Heart left ventricle (tissue), 13 donors: ENCODE measurements at regions not wholly inside any gene's neighbourhood (a gene's known extent, or its start where the extent isn't known, plus 50 kb on each side); places are given as distances from the start of the nearest gene placed in this dataset.

Experiments used
- POLR2A ChIP-seq, 2 donors: fragments of 450-650 bp; IDR thresholded peaks; one replicate each; pipeline ENCODE4 v1.6.1; 2017; ENCODE audit warnings: antibody characterized with exemption in 2 of 2, mild to moderate bottlenecking in 2 of 2, moderate library complexity in 2 of 2
- TF ChIP-seq, protein P1 (sequence below), 12 donors: fragments of 200-600 bp; sonication (generic) in 4 of 12; IDR thresholded peaks; one replicate each; pipeline versions ENCODE4 v1.5.0 to v1.8.0; 2018 to 2022; ENCODE audit warnings: antibody characterized with exemption in 12 of 12, mild to moderate bottlenecking in 5 of 12
- donor health status: ischemic (EF 13 %, LVEDD 7.1; RV severe dilation, severe dysfunction).
- donor health status: DM: no; HTN: yes; CAD: no.
- donor health status: DM: no; HTN: no; CAD: no.
- donor health status: ischemic (EF 25% LVEDD 6.9; RV normal size, moderate dysfunction).
- donor health status: ischemic (EF 25% LVEDD 5.7; RV mildly dilated, moderate dysfunction).
- donor health status: ischemic (EF 35%, LVEDD 5.7; RV mildly dilated, moderate dysfunction).
- donor health status: nonischemic (EF 11% LVEDD 7.7; RV severe dilation, severe dysfunction).
- donor health status: DM: yes; HTN: yes; CAD: no.
- donor health status: PGD.
- donor health status: ischemic (EF 29% LVEDD 5.4; RV normal size, mild dysfunction).
- donor health status: nonischemic (EF 23%, LVEDD 6.1; RV moderate dilation, normal function).

DNA sequence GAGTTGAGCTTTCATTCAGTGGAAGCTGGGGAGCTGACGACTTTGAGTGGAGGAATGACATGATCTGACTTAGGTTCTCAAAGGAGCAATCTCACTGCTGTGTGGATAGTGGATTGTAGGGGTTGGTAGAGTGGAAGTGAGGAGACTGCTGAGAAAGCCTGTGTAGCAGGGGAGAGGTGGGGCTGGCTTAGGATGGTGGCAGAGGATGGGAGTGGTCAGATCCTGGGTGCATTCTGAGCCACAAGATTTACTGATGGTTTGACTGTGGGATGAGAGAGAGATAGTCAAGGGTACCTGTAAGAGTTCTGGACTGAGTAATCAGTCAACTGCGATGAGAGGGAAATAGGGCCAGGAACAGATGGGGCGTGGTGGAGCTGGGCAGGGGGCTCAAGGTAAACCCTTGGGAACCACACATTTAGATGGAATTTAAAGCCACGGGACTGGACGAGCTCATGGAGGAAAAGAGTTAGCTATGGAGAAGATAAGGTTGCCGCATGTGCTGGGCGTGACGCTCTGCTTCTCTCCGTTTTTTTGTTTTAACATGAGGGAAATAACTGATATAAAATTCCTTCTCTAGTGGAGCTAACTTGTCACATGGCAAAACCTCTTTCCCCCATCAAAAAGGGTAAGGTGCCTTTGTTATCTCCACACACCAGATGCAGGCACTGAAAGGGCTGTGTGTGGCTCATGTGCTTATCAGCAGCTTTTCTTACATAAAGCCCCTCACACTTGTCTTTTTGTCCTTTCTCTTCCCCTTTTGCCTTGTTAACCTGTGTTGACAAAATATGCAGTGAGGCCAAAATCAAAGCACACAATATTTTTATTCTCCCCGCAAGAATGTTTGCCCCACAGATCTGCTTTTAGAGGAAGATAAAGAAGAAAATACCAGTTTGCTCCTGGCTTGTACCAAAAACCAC, 379.8 kb downstream of the TSN start:
- TF ChIP-seq, protein P1, sequence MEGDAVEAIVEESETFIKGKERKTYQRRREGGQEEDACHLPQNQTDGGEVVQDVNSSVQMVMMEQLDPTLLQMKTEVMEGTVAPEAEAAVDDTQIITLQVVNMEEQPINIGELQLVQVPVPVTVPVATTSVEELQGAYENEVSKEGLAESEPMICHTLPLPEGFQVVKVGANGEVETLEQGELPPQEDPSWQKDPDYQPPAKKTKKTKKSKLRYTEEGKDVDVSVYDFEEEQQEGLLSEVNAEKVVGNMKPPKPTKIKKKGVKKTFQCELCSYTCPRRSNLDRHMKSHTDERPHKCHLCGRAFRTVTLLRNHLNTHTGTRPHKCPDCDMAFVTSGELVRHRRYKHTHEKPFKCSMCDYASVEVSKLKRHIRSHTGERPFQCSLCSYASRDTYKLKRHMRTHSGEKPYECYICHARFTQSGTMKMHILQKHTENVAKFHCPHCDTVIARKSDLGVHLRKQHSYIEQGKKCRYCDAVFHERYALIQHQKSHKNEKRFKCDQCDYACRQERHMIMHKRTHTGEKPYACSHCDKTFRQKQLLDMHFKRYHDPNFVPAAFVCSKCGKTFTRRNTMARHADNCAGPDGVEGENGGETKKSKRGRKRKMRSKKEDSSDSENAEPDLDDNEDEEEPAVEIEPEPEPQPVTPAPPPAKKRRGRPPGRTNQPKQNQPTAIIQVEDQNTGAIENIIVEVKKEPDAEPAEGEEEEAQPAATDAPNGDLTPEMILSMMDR (IDR thresholded peaks at IDR 0.05), result no peak
- no peak for TF ChIP-seq POLR2A (IDR thresholded peaks at IDR 0.05)
